SK-N-SH treated with all-trans-retinoic acid at 6 μM for 48 hours (cell line): ENCODE measurements at regions not wholly inside any gene's neighbourhood (a gene's known extent, or its start where the extent isn't known, plus 50 kb on each side); places are given as distances from the start of the nearest gene placed in this dataset.

Experiments used
- ATAC-seq: fragments of 200-7000 bp; cut with Tn5 transposase; 3 replicates; pipeline ENCODE4 v1.9.1; 2020; ENCODE audit warnings: mild to moderate bottlenecking, moderate library complexity
- ARNTL ChIP-seq: fragments of 450-650 bp; formaldehyde crosslinking; IDR thresholded peaks from 2 replicates; pipeline ENCODE4 v1.5.0; 2020; ENCODE audit warnings: low read depth, mild to moderate bottlenecking, moderate library complexity, borderline replicate concordance
- BACH2 ChIP-seq: fragments of 250-450 bp; sonication (Bioruptor Pico); IDR thresholded peaks from 2 replicates; pipeline ENCODE4 v1.9.0; 2021; ENCODE audit warnings: mild to moderate bottlenecking, borderline replicate concordance
- CSDC2 ChIP-seq: fragments of 250-450 bp; sonication (Bioruptor Pico); IDR thresholded peaks from 2 replicates; pipeline ENCODE4 v1.5.0; 2020; ENCODE audit warnings: mild to moderate bottlenecking, moderate library complexity
- ESRRG ChIP-seq: fragments of 250-450 bp; sonication (Bioruptor Pico); IDR thresholded peaks from 2 replicates; pipeline ENCODE4 v1.6.1; 2021; ENCODE audit warnings: mild to moderate bottlenecking
- GLIS3 ChIP-seq: fragments of 250-450 bp; sonication (Bioruptor Pico); IDR thresholded peaks from 2 replicates; pipeline ENCODE4 v1.5.0; 2020; ENCODE audit warnings: mild to moderate bottlenecking, moderate library complexity
- ISL1 ChIP-seq: fragments of 250-450 bp; sonication (Bioruptor Pico); IDR thresholded peaks from 2 replicates; pipeline ENCODE4 v2.1.2; 2022; ENCODE audit warnings: mild to moderate bottlenecking, moderate library complexity
- OSR1 ChIP-seq: fragments of 250-450 bp; sonication (Bioruptor Pico); IDR thresholded peaks from 2 replicates; pipeline ENCODE4 v1.8.0; 2022; ENCODE audit warnings: moderate library complexity, mild to moderate bottlenecking, inconsistent platforms
- PPARA ChIP-seq: fragments of 250-450 bp; sonication (Bioruptor Pico); IDR thresholded peaks from 2 replicates; pipeline ENCODE4 v1.5.0; 2020; ENCODE audit warnings: mild to moderate bottlenecking, borderline replicate concordance
- RARB ChIP-seq: fragments of 250-450 bp; sonication (Bioruptor Pico); IDR thresholded peaks from 2 replicates; pipeline ENCODE4 v1.8.0; 2021; ENCODE audit warnings: mild to moderate bottlenecking, moderate library complexity
- SNAI2 ChIP-seq: fragments of 250-450 bp; sonication (Bioruptor Pico); IDR thresholded peaks from 2 replicates; pipeline ENCODE4 v1.5.0; 2020; ENCODE audit warnings: mild to moderate bottlenecking, moderate library complexity
- TOX ChIP-seq: fragments of 250-450 bp; sonication (Bioruptor Pico); IDR thresholded peaks from 2 replicates; pipeline ENCODE4 v1.8.0; 2021; ENCODE audit warnings: mild to moderate bottlenecking, moderate library complexity, borderline replicate concordance
- ZC3H10 ChIP-seq: fragments of 250-450 bp; sonication (Bioruptor Pico); IDR thresholded peaks from 2 replicates; pipeline ENCODE4 v1.5.1; 2021; ENCODE audit warnings: mild to moderate bottlenecking, moderate library complexity
- ZFP3 ChIP-seq: fragments of 250-450 bp; sonication (Bioruptor Pico); IDR thresholded peaks from 2 replicates; pipeline ENCODE4 v1.5.0; 2020; ENCODE audit warnings: mild to moderate bottlenecking, moderate library complexity
- ZFP30 ChIP-seq: fragments of 450-650 bp; formaldehyde crosslinking; IDR thresholded peaks from 2 replicates; pipeline ENCODE4 v1.5.0; 2022; ENCODE audit warnings: mild to moderate bottlenecking, moderate library complexity
- ZNF565 ChIP-seq: fragments of 450-650 bp; formaldehyde crosslinking; conservative IDR thresholded peaks from 2 replicates; pipeline ENCODE4 v1.5.0; 2020; ENCODE audit warnings: low read depth, mild to moderate bottlenecking, moderate library complexity
- ZNF70 ChIP-seq: fragments of 450-650 bp; formaldehyde crosslinking; IDR thresholded peaks from 2 replicates; pipeline ENCODE4 v1.5.0; 2020; ENCODE audit warnings: mild to moderate bottlenecking, moderate library complexity
- ZNF8 ChIP-seq: fragments of 450-650 bp; formaldehyde crosslinking; IDR thresholded peaks from 2 replicates; pipeline ENCODE4 v1.5.0; 2020; ENCODE audit warnings: mild to moderate bottlenecking, moderate library complexity
- TF ChIP-seq, protein P1 (sequence below): fragments of 250-450 bp; sonication (Bioruptor Pico); IDR thresholded peaks from 2 replicates; pipeline ENCODE4 v1.8.0; 2020; ENCODE audit warnings: mild to moderate bottlenecking, moderate library complexity, borderline replicate concordance
- TF ChIP-seq, protein P2 (sequence below): fragments of 250-450 bp; sonication (Bioruptor Pico); IDR thresholded peaks from 2 replicates; pipeline ENCODE4 v1.5.1; 2020; ENCODE audit warnings: low read depth, mild to moderate bottlenecking, moderate library complexity
- TF ChIP-seq, protein P3 (sequence below): fragments of 250-450 bp; sonication (Bioruptor Pico); IDR thresholded peaks from 2 replicates; pipeline ENCODE4 v1.8.0; 2021; ENCODE audit warnings: low read depth, mild to moderate bottlenecking, moderate library complexity, borderline replicate concordance
- TF ChIP-seq, protein P4 (sequence below): fragments of 250-450 bp; sonication (Bioruptor Pico); IDR thresholded peaks from 2 replicates; pipeline ENCODE4 v1.5.0; 2020; ENCODE audit warnings: mild to moderate bottlenecking, moderate library complexity
- TF ChIP-seq, protein P5 (sequence below): fragments of 250-450 bp; sonication (Bioruptor Pico); IDR thresholded peaks from 2 replicates; pipeline ENCODE4 v1.5.1; 2021; ENCODE audit warnings: mild to moderate bottlenecking, moderate library complexity

DNA sequence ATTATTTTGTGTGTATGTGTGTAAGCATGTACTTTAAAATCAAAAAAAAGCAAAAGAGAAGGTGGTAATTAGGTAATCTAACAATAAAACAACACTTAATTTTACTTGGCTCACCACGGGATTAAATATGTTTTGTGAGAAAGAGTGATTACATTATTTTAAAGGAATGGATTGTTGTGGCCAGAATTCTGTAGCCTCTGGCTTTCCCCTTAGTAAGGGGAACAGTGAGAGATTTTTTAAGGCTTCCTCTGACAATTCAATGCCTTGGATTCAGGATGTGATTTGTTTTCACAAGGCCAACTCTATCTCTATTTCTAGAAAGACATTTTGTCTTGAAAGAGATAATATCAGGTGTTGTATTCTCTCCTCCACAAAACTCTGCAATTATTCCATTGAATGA lies 560.3 kb upstream of the CDH8 start:
- no peak for ATAC-seq
- no peak for TF ChIP-seq PPARA (CRISPR knock-in tag)
- TF ChIP-seq, protein P1, sequence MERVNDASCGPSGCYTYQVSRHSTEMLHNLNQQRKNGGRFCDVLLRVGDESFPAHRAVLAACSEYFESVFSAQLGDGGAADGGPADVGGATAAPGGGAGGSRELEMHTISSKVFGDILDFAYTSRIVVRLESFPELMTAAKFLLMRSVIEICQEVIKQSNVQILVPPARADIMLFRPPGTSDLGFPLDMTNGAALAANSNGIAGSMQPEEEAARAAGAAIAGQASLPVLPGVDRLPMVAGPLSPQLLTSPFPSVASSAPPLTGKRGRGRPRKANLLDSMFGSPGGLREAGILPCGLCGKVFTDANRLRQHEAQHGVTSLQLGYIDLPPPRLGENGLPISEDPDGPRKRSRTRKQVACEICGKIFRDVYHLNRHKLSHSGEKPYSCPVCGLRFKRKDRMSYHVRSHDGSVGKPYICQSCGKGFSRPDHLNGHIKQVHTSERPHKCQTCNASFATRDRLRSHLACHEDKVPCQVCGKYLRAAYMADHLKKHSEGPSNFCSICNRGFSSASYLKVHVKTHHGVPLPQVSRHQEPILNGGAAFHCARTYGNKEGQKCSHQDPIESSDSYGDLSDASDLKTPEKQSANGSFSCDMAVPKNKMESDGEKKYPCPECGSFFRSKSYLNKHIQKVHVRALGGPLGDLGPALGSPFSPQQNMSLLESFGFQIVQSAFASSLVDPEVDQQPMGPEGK (CRISPR knock-in tag), result no peak

DNA sequence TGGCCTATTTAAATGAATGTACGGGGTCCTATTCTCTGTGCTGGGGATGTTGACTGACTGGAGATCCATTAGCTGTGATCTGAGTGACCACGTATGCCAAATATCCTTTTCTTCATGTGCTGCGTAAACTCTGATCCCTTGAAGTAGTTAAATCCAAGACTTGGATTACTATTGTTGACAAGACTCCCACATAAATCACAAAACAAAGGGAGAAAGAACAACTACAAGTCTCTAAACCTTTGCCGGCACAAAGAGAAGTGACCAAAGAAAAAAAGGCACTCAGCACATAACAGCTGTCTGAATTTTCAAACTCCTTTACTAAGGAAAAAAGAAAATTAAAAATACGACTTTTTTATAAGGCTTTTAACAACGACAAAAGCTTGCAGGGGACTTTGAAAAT lies 559.9 kb upstream of the CDH8 start:
- TF ChIP-seq, protein P1 (CRISPR knock-in tag), result no peak
- TF ChIP-seq ESRRG (CRISPR knock-in tag) (no peak), GLIS3 (CRISPR knock-in tag) (no peak), TOX (CRISPR knock-in tag) (no peak), RARB (CRISPR knock-in tag) (no peak), ZC3H10 (no peak), ISL1 (CRISPR knock-in tag) (no peak)
- TF ChIP-seq, protein P2, sequence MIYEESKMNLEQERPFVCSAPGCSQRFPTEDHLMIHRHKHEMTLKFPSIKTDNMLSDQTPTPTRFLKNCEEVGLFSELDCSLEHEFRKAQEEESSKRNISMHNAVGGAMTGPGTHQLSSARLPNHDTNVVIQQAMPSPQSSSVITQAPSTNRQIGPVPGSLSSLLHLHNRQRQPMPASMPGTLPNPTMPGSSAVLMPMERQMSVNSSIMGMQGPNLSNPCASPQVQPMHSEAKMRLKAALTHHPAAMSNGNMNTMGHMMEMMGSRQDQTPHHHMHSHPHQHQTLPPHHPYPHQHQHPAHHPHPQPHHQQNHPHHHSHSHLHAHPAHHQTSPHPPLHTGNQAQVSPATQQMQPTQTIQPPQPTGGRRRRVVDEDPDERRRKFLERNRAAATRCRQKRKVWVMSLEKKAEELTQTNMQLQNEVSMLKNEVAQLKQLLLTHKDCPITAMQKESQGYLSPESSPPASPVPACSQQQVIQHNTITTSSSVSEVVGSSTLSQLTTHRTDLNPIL (CRISPR knock-in tag), result no peak
- TF ChIP-seq, protein P3, sequence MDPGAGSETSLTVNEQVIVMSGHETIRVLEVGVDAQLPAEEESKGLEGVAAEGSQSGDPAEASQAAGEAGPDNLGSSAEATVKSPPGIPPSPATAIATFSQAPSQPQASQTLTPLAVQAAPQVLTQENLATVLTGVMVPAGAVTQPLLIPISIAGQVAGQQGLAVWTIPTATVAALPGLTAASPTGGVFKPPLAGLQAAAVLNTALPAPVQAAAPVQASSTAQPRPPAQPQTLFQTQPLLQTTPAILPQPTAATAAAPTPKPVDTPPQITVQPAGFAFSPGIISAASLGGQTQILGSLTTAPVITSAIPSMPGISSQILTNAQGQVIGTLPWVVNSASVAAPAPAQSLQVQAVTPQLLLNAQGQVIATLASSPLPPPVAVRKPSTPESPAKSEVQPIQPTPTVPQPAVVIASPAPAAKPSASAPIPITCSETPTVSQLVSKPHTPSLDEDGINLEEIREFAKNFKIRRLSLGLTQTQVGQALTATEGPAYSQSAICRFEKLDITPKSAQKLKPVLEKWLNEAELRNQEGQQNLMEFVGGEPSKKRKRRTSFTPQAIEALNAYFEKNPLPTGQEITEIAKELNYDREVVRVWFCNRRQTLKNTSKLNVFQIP (CRISPR knock-in tag), result no peak
- ATAC-seq, result no peak

DNA sequence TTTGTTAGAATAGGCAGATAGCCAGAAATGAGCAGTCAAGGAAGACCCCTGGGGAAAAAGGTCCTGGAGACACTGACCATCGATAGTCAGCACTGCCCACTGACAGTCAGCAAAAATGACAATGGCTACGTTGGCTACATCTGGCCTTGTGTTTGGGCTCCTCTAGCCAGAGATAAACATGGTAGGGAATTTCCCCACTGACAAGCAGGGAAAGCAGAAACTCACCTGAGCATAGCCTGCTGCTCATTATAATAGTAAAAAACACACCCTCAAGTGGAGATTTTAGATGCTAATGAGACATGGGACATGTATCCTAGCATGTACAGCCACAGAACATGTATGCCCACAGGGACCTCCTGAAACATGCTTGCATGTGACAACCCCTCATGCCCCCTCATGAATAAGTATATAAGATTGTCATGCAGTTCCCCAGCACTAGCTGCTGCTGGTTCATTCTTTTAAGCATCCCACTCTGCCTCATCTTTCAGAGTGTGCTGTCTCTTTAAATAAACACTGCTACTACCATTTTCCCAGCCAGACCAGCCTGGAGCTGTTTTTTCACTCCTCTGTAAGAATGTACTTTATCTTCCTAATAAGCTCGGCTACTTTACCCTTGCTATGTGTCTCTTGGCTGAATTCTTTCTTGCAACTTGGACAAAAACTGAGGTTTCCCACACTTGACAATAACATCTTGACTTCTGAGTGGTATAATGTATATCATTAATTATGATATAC lies 550.1 kb upstream of the CDH8 start:
- ATAC-seq, result no peak
- TF ChIP-seq ZNF565 (CRISPR knock-in tag) (no peak), ARNTL (CRISPR knock-in tag) (no peak), ZNF8 (CRISPR knock-in tag) (no peak), ZC3H10 (no peak), OSR1 (CRISPR knock-in tag) (no peak), TOX (CRISPR knock-in tag) (no peak), CSDC2 (CRISPR knock-in tag) (no peak), SNAI2 (CRISPR knock-in tag) (no peak), ZFP30 (CRISPR knock-in tag) (no peak), BACH2 (no peak), ZNF70 (CRISPR knock-in tag) (no peak), ZFP3 (CRISPR knock-in tag) (no peak), ESRRG (CRISPR knock-in tag) (no peak), PPARA (CRISPR knock-in tag) (no peak)
- TF ChIP-seq, protein P4, sequence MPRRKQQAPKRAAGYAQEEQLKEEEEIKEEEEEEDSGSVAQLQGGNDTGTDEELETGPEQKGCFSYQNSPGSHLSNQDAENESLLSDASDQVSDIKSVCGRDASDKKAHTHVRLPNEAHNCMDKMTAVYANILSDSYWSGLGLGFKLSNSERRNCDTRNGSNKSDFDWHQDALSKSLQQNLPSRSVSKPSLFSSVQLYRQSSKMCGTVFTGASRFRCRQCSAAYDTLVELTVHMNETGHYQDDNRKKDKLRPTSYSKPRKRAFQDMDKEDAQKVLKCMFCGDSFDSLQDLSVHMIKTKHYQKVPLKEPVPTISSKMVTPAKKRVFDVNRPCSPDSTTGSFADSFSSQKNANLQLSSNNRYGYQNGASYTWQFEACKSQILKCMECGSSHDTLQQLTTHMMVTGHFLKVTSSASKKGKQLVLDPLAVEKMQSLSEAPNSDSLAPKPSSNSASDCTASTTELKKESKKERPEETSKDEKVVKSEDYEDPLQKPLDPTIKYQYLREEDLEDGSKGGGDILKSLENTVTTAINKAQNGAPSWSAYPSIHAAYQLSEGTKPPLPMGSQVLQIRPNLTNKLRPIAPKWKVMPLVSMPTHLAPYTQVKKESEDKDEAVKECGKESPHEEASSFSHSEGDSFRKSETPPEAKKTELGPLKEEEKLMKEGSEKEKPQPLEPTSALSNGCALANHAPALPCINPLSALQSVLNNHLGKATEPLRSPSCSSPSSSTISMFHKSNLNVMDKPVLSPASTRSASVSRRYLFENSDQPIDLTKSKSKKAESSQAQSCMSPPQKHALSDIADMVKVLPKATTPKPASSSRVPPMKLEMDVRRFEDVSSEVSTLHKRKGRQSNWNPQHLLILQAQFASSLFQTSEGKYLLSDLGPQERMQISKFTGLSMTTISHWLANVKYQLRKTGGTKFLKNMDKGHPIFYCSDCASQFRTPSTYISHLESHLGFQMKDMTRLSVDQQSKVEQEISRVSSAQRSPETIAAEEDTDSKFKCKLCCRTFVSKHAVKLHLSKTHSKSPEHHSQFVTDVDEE (CRISPR knock-in tag), result no peak
- TF ChIP-seq, protein P5, sequence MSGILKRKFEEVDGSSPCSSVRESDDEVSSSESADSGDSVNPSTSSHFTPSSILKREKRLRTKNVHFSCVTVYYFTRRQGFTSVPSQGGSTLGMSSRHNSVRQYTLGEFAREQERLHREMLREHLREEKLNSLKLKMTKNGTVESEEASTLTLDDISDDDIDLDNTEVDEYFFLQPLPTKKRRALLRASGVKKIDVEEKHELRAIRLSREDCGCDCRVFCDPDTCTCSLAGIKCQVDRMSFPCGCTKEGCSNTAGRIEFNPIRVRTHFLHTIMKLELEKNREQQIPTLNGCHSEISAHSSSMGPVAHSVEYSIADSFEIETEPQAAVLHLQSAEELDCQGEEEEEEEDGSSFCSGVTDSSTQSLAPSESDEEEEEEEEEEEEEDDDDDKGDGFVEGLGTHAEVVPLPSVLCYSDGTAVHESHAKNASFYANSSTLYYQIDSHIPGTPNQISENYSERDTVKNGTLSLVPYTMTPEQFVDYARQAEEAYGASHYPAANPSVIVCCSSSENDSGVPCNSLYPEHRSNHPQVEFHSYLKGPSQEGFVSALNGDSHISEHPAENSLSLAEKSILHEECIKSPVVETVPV, result no peak
- TF ChIP-seq, protein P1 (CRISPR knock-in tag), result no peak
- TF ChIP-seq, protein P2 (CRISPR knock-in tag), result no peak
- TF ChIP-seq, all 23 proteins: peak for 0
